ENCODE measurements at regions not wholly inside any gene's neighbourhood (a gene's known extent, or its start where the extent isn't known, plus 50 kb on each side); places are given as distances from the start of the nearest gene placed in this dataset.

DNA sequence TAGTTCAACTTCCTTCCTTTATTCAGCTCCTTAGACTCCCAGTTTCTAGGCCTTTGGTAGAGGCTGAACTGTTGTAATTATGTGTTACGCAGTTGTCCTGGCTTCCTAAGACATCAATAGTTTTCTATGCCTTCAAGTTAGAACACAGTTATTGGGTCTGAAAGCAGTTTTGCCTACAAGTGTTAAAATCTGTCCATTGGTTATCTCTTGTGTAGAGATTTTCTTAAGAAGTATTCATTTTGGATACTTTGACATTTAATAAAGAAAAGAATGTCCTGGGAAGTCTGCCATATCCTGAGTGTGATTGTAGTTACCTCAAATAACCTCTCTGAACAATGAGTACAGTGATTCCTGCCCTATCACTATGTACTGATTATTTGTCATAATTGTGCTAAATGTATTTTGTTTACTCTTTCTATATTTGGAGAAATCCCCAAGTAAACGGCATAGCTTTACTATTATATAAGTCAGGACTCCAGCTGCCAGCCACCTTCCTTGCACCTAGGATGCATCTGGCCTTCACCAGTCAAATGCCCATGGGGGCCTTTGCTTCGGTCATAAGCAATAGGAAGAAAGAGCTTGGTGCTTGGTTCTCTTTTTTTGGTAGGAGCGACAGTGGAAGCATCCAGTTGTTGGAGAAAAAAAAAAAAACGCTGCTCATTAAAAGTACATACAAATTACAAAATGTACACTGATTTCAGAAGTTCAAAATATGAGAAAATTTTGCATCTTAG lies 449.5 kb upstream of the PKDCC start:
- Histone ChIP-seq H3K4me2 (no peak overlapping the region), H3K27ac (no peak overlapping the region), H3K27me3 (ENCODE audit: insufficient read depth, low read depth) (no peaks in the 10 kb centered on the region), H3K4me3 (IDR thresholded peaks at IDR 0.05; ENCODE audit: insufficient read depth, low read depth, low read length) (no peak overlapping the region), H3K79me2 (ENCODE audit: insufficient read depth, low read depth) (no peaks in the 10 kb centered on the region), H3K36me3 (ENCODE audit: insufficient read depth) (no peaks in the 10 kb centered on the region), H3K9ac (no peak overlapping the region), H4K20me1 (ENCODE audit: insufficient read depth) (no peaks in the 10 kb centered on the region), H3K4me1 (ENCODE audit: low read depth, poor library complexity, severe bottlenecking) (no peaks in the 10 kb centered on the region), H2AFZ (ENCODE audit: low read depth) (no peak overlapping the region)
- TF ChIP-seq, protein P1, sequence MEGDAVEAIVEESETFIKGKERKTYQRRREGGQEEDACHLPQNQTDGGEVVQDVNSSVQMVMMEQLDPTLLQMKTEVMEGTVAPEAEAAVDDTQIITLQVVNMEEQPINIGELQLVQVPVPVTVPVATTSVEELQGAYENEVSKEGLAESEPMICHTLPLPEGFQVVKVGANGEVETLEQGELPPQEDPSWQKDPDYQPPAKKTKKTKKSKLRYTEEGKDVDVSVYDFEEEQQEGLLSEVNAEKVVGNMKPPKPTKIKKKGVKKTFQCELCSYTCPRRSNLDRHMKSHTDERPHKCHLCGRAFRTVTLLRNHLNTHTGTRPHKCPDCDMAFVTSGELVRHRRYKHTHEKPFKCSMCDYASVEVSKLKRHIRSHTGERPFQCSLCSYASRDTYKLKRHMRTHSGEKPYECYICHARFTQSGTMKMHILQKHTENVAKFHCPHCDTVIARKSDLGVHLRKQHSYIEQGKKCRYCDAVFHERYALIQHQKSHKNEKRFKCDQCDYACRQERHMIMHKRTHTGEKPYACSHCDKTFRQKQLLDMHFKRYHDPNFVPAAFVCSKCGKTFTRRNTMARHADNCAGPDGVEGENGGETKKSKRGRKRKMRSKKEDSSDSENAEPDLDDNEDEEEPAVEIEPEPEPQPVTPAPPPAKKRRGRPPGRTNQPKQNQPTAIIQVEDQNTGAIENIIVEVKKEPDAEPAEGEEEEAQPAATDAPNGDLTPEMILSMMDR (conservative IDR thresholded peaks at IDR 0.05; ENCODE audit: low read depth, low read length): no peak

DNA sequence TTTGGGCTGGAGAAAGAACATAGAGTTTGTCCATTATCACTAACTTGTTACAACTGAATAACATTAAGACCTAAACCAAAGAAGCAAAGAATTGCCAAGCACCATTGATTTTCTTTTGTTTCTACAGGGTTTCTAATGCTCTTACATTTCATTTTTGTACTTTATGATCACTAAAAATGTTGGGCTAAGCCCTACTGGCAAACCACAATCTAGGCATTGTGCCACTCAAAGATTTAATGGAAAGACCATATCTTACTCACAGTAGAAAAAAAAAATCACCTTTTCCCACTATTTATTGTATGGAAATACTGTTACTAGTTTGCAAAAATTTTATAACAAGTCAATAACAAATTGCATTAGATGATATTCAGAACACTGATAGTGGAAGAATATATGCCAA lies 447.4 kb upstream of the PKDCC start:
- TF ChIP-seq, protein P1 (conservative IDR thresholded peaks at IDR 0.05; ENCODE audit: low read depth, low read length): no peak
- H3K27ac ChIP-seq: no peak overlapping the region
- H2AFZ ChIP-seq (ENCODE audit: low read depth): no peak overlapping the region
- no peaks in the 10 kb centered on the region for H3K4me1 ChIP-seq (ENCODE audit: low read depth, poor library complexity, severe bottlenecking)
- H3K27me3 ChIP-seq (ENCODE audit: insufficient read depth, low read depth): no peaks in the 10 kb centered on the region
- H3K4me2 ChIP-seq: no peak overlapping the region
- H3K4me3 ChIP-seq (IDR thresholded peaks at IDR 0.05; ENCODE audit: insufficient read depth, low read depth, low read length): no peak overlapping the region
- no peaks in the 10 kb centered on the region for H3K79me2 ChIP-seq (ENCODE audit: insufficient read depth, low read depth)
- no peaks in the 10 kb centered on the region for H3K36me3 ChIP-seq (ENCODE audit: insufficient read depth)
- H4K20me1 ChIP-seq (ENCODE audit: insufficient read depth): no peaks in the 10 kb centered on the region
- H3K9ac ChIP-seq: no peak overlapping the region

DNA sequence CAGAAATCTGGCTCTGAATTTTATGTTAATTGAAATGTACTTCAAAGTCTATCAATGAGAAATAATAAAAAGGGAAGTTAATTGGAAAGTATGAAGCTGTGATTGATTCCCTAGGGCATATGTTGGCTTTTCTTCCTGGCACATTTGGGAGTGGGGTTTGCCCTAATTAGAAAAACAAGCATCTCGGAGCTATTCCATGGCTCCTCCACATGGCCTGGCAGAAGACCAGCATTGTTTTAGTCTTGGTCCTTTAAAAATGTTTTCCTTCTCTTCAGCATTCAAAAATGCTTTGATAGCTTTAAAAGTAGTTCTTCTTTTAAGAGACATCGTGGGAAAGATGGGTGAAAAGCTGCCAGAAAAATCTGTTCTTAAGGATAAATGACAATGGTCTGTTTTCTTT lies 445.5 kb upstream of the PKDCC start:
- H3K36me3 ChIP-seq (ENCODE audit: insufficient read depth): no peaks in the 10 kb centered on the region
- no peaks in the 10 kb centered on the region for H3K27me3 ChIP-seq (ENCODE audit: insufficient read depth, low read depth)
- no peak overlapping the region for H3K4me3 ChIP-seq (IDR thresholded peaks at IDR 0.05; ENCODE audit: insufficient read depth, low read depth, low read length)
- H3K9ac ChIP-seq: no peak overlapping the region
- TF ChIP-seq, protein P1 (conservative IDR thresholded peaks at IDR 0.05; ENCODE audit: low read depth, low read length): no peak
- no peak overlapping the region for H3K4me2 ChIP-seq
- no peak overlapping the region for H3K27ac ChIP-seq
- H2AFZ ChIP-seq (ENCODE audit: low read depth): no peak overlapping the region
- H3K79me2 ChIP-seq (ENCODE audit: insufficient read depth, low read depth): no peaks in the 10 kb centered on the region
- no peaks in the 10 kb centered on the region for H4K20me1 ChIP-seq (ENCODE audit: insufficient read depth)
- H3K4me1 ChIP-seq (ENCODE audit: low read depth, poor library complexity, severe bottlenecking): no peaks in the 10 kb centered on the region

DNA sequence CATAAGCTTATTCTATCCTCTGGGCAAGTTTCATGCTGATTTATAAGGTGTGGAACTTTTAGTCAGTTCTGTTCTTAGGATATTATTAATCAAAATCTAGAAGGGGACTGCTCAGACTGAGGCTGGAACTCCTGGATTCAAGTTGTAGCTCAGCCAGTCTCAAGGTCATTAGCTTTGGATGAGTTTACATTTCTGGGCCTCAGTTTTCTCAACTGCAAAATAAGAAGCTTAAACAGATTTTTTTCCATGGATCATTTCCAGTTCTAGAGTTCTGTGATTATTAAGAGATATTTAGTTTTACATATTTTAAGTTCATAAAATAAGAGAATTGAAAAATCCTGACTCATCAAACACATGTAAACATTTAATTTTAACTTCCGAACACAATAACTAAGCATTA lies 442.5 kb upstream of the PKDCC start:
- Histone ChIP-seq H3K4me1 (ENCODE audit: low read depth, poor library complexity, severe bottlenecking) (no peaks in the 10 kb centered on the region), H3K27me3 (ENCODE audit: insufficient read depth, low read depth) (no peaks in the 10 kb centered on the region), H3K4me2 (no peak overlapping the region), H3K27ac (no peak overlapping the region), H2AFZ (ENCODE audit: low read depth) (no peak overlapping the region), H3K79me2 (ENCODE audit: insufficient read depth, low read depth) (no peaks in the 10 kb centered on the region), H3K9ac (no peak overlapping the region), H4K20me1 (ENCODE audit: insufficient read depth) (no peaks in the 10 kb centered on the region), H3K36me3 (ENCODE audit: insufficient read depth) (no peaks in the 10 kb centered on the region), H3K4me3 (IDR thresholded peaks at IDR 0.05; ENCODE audit: insufficient read depth, low read depth, low read length) (no peak overlapping the region)
- TF ChIP-seq, protein P1 (conservative IDR thresholded peaks at IDR 0.05; ENCODE audit: low read depth, low read length): no peak
